SK-N-SH treated with all-trans-retinoic acid at 6 μM for 48 hours (cell line): ENCODE measurements at regions not wholly inside any gene's neighbourhood (a gene's known extent, or its start where the extent isn't known, plus 50 kb on each side); places are given as distances from the start of the nearest gene placed in this dataset.

Experiments used
- CSDC2 ChIP-seq: fragments of 250-450 bp; sonication (Bioruptor Pico); IDR thresholded peaks from 2 replicates; pipeline ENCODE4 v1.5.0; 2020; ENCODE audit warnings: mild to moderate bottlenecking, moderate library complexity
- CSRNP3 ChIP-seq: fragments of 250-450 bp; sonication (Bioruptor Pico); IDR thresholded peaks from 2 replicates; pipeline ENCODE4 v1.5.1; 2021; ENCODE audit warnings: mild to moderate bottlenecking, moderate library complexity
- ESRRG ChIP-seq: fragments of 250-450 bp; sonication (Bioruptor Pico); IDR thresholded peaks from 2 replicates; pipeline ENCODE4 v1.6.1; 2021; ENCODE audit warnings: mild to moderate bottlenecking
- GLIS3 ChIP-seq: fragments of 250-450 bp; sonication (Bioruptor Pico); IDR thresholded peaks from 2 replicates; pipeline ENCODE4 v1.5.0; 2020; ENCODE audit warnings: mild to moderate bottlenecking, moderate library complexity
- RARB ChIP-seq: fragments of 250-450 bp; sonication (Bioruptor Pico); IDR thresholded peaks from 2 replicates; pipeline ENCODE4 v1.8.0; 2021; ENCODE audit warnings: mild to moderate bottlenecking, moderate library complexity
- SNAI2 ChIP-seq: fragments of 250-450 bp; sonication (Bioruptor Pico); IDR thresholded peaks from 2 replicates; pipeline ENCODE4 v1.5.0; 2020; ENCODE audit warnings: mild to moderate bottlenecking, moderate library complexity
- TCF4 ChIP-seq: fragments of 250-450 bp; sonication (Bioruptor Pico); IDR thresholded peaks from 2 replicates; pipeline ENCODE4 v1.8.0; 2021; ENCODE audit warnings: mild to moderate bottlenecking, moderate library complexity, borderline replicate concordance
- ZC3H10 ChIP-seq: fragments of 250-450 bp; sonication (Bioruptor Pico); IDR thresholded peaks from 2 replicates; pipeline ENCODE4 v1.5.1; 2021; ENCODE audit warnings: mild to moderate bottlenecking, moderate library complexity
- ZFP3 ChIP-seq: fragments of 250-450 bp; sonication (Bioruptor Pico); IDR thresholded peaks from 2 replicates; pipeline ENCODE4 v1.5.0; 2020; ENCODE audit warnings: mild to moderate bottlenecking, moderate library complexity
- ZNF8 ChIP-seq: fragments of 450-650 bp; formaldehyde crosslinking; IDR thresholded peaks from 2 replicates; pipeline ENCODE4 v1.5.0; 2020; ENCODE audit warnings: mild to moderate bottlenecking, moderate library complexity

GRCh38 chr3:132953683-132954082 is 84.5 kb upstream of the TMEM108 start:
- TF ChIP-seq ZFP3 (no peak), CSRNP3 (CRISPR knock-in tag) (no peak), ESRRG (CRISPR knock-in tag) (no peak), ZC3H10 (CRISPR knock-in tag) (no peak), SNAI2 (CRISPR knock-in tag) (no peak), ZNF8 (CRISPR knock-in tag) (no peak), RARB (CRISPR knock-in tag) (no peak), TCF4 (CRISPR knock-in tag) (no peak), GLIS3 (CRISPR knock-in tag) (no peak), CSDC2 (CRISPR knock-in tag) (no peak)
